ENCODE measurements at regions not wholly inside any gene's neighbourhood (a gene's known extent, or its start where the extent isn't known, plus 50 kb on each side); places are given as distances from the start of the nearest gene placed in this dataset.
"Not testable (repeated sequence)": the region's sequence is repeated elsewhere in the genome, so short reads cannot be mapped to it uniquely, and the experiment has no call there.

GRCh38 chr10:4902571-4903011 is 60.6 kb upstream of the AKR1C1 start:
- Histone ChIP-seq H3K9me3 (replicated peaks; ENCODE audit: control insufficient read depth, insufficient read depth, low read length) (no peaks in the 10 kb centered on the region), H3K4me1 (ENCODE audit: control insufficient read depth, insufficient read depth, low read length) (no peaks in the 10 kb centered on the region), H3K36me3 (ENCODE audit: control insufficient read depth in 2 of 2, insufficient read depth in 2 of 2, low read length in 1 of 2) (no peaks in the 10 kb centered on the region), H3K79me2 (ENCODE audit: control insufficient read depth, insufficient read depth, low read length) (no peaks in the 10 kb centered on the region), H2AFZ (ENCODE audit: control insufficient read depth, low read depth, low read length) (no peak overlapping the region), H4K20me1 (ENCODE audit: control insufficient read depth, insufficient read depth) (no peaks in the 10 kb centered on the region), H3K27me3 (replicated peaks in 1 of 2; ENCODE audit: control insufficient read depth in 2 of 2, insufficient read depth in 2 of 2, low read length in 1 of 2) (no peaks in the 10 kb centered on the region), H3K4me2 (ENCODE audit: control insufficient read depth, insufficient read depth) (no peak overlapping the region), H3K27ac (ENCODE audit: control insufficient read depth, insufficient read depth) (no peak overlapping the region), H3K9ac (ENCODE audit: control insufficient read depth, insufficient read depth, low read length) (no peak overlapping the region), H3K4me3 (no peak overlapping the region)
- intact Hi-C loops (cut with micrococcal nuclease; ENCODE audit: unreplicated experiment): no loop called here
- ATAC-seq: no peak
- ChIA-PET RAD21 (ENCODE audit: unreplicated experiment) (no interaction called here), POLR2A (no interaction called here), SMC1A (ENCODE audit: uncharacterized antibody, unreplicated experiment) (no interaction called here), CTCF (no interaction called here)
- FAIRE-seq: no peak
- in situ Hi-C loops (cut with MboI): no loop called here
- no peak for TF ChIP-seq ZNF384 (IDR thresholded peaks at IDR 0.05; ENCODE audit: borderline replicate concordance, low read depth, low read length)
- no peak for TF ChIP-seq YBX1 (IDR thresholded peaks at IDR 0.05)
- no peak for TF ChIP-seq POU2F2 (IDR thresholded peaks at IDR 0.05; ENCODE audit: borderline replicate concordance, low read depth, low read length)
- TF ChIP-seq BACH1 (IDR thresholded peaks at IDR 0.05; ENCODE audit: borderline replicate concordance): no peak
- no peak for TF ChIP-seq MTA3 (IDR thresholded peaks at IDR 0.05; ENCODE audit: borderline replicate concordance, low read length)
- no peak for TF ChIP-seq TCF12 (IDR thresholded peaks at IDR 0.05; ENCODE audit: low read depth, low read length)
- no peak for TF ChIP-seq MYB (IDR thresholded peaks at IDR 0.05; ENCODE audit: borderline replicate concordance, low read depth, low read length)
- no peak for TF ChIP-seq E2F8 (IDR thresholded peaks at IDR 0.05; ENCODE audit: low read depth, partially characterized antibody)
- TF ChIP-seq SMAD5 (IDR thresholded peaks at IDR 0.05; ENCODE audit: low read depth): no peak
- TF ChIP-seq GATAD2B (conservative IDR thresholded peaks at IDR 0.05; ENCODE audit: low read depth): no peak
- no peak for TF ChIP-seq TARDBP (IDR thresholded peaks at IDR 0.05; ENCODE audit: borderline replicate concordance)
- no TSS peak for BruUV-seq (replicated peaks)
- DNase-seq (ENCODE audit: low read depth, low spot score): no peak
- 5% methylated on average over 5 of the region's 5 CpGs for WGBS (ENCODE audit: insufficient coverage, insufficient replicate concordance, low lambda C conversion rate, missing lambda C conversion rate)

- FAIRE-seq: not testable (repeated sequence)
These were observed 60.1 kb upstream of the AKR1C1 start for GRCh38 chr10:4903126-4903525.

GRCh38 chr10:4903675-4904074 is 59.5 kb upstream of the AKR1C1 start:
- H3K4me2 ChIP-seq (ENCODE audit: control insufficient read depth, insufficient read depth); H3K27me3 ChIP-seq (replicated peaks in 1 of 2; ENCODE audit: control insufficient read depth in 2 of 2, insufficient read depth in 2 of 2, low read length in 1 of 2); H3K9me3 ChIP-seq (replicated peaks; ENCODE audit: control insufficient read depth, insufficient read depth, low read length); CTCF ChIA-PET; H3K4me1 ChIP-seq (ENCODE audit: control insufficient read depth, insufficient read depth, low read length); FAIRE-seq; H3K36me3 ChIP-seq (ENCODE audit: control insufficient read depth in 2 of 2, insufficient read depth in 2 of 2, low read length in 1 of 2); ATAC-seq; H3K27ac ChIP-seq (ENCODE audit: control insufficient read depth, insufficient read depth); DNase-seq (ENCODE audit: low read depth, low spot score); H3K4me3 ChIP-seq; intact Hi-C loops (cut with micrococcal nuclease; ENCODE audit: unreplicated experiment); in situ Hi-C loops (cut with MboI); BruUV-seq (replicated peaks); H3K9ac ChIP-seq (ENCODE audit: control insufficient read depth, insufficient read depth, low read length); H3K79me2 ChIP-seq (ENCODE audit: control insufficient read depth, insufficient read depth, low read length); POLR2A ChIA-PET; H2AFZ ChIP-seq (ENCODE audit: control insufficient read depth, low read depth, low read length); H4K20me1 ChIP-seq (ENCODE audit: control insufficient read depth, insufficient read depth); SMC1A ChIA-PET (ENCODE audit: uncharacterized antibody, unreplicated experiment); RAD21 ChIA-PET (ENCODE audit: unreplicated experiment): not testable (repeated sequence)
- WGBS (ENCODE audit: insufficient coverage, insufficient replicate concordance, low lambda C conversion rate, missing lambda C conversion rate): 37% methylated on average over 2 of the region's 2 CpGs

More at GRCh38 chr10:4903126-4903525, 60.1 kb upstream of the AKR1C1 start:
- H3K4me2 ChIP-seq (ENCODE audit: control insufficient read depth, insufficient read depth); H3K4me3 ChIP-seq; H3K27me3 ChIP-seq (replicated peaks in 1 of 2; ENCODE audit: control insufficient read depth in 2 of 2, insufficient read depth in 2 of 2, low read length in 1 of 2); H4K20me1 ChIP-seq (ENCODE audit: control insufficient read depth, insufficient read depth); H3K36me3 ChIP-seq (ENCODE audit: control insufficient read depth in 2 of 2, insufficient read depth in 2 of 2, low read length in 1 of 2); H3K4me1 ChIP-seq (ENCODE audit: control insufficient read depth, insufficient read depth, low read length); H3K9ac ChIP-seq (ENCODE audit: control insufficient read depth, insufficient read depth, low read length); intact Hi-C loops (cut with micrococcal nuclease; ENCODE audit: unreplicated experiment); H2AFZ ChIP-seq (ENCODE audit: control insufficient read depth, low read depth, low read length); H3K27ac ChIP-seq (ENCODE audit: control insufficient read depth, insufficient read depth); RAD21 ChIA-PET (ENCODE audit: unreplicated experiment); H3K9me3 ChIP-seq (replicated peaks; ENCODE audit: control insufficient read depth, insufficient read depth, low read length); BruUV-seq (replicated peaks); DNase-seq (ENCODE audit: low read depth, low spot score); H3K79me2 ChIP-seq (ENCODE audit: control insufficient read depth, insufficient read depth, low read length); SMC1A ChIA-PET (ENCODE audit: uncharacterized antibody, unreplicated experiment); in situ Hi-C loops (cut with MboI); ATAC-seq; POLR2A ChIA-PET; CTCF ChIA-PET: not testable (repeated sequence)
- WGBS (ENCODE audit: insufficient coverage, insufficient replicate concordance, low lambda C conversion rate, missing lambda C conversion rate): 21% methylated on average over 7 of the region's 7 CpGs
